HG02970 (cell line): ENCODE measurements at regions not wholly inside any gene's neighbourhood (a gene's known extent, or its start where the extent isn't known, plus 50 kb on each side); places are given as distances from the start of the nearest gene placed in this dataset.

Experiments used
- ATAC-seq: cut with Tn5 transposase; IDR thresholded peaks from one replicate; pipeline ENCODE4 v1.9.1; 2021; ENCODE audit warnings: mild to moderate bottlenecking, moderate library complexity, moderate number of reproducible peaks; ENCODE audit not compliant: unreplicated experiment, low FRiP score

DNA sequence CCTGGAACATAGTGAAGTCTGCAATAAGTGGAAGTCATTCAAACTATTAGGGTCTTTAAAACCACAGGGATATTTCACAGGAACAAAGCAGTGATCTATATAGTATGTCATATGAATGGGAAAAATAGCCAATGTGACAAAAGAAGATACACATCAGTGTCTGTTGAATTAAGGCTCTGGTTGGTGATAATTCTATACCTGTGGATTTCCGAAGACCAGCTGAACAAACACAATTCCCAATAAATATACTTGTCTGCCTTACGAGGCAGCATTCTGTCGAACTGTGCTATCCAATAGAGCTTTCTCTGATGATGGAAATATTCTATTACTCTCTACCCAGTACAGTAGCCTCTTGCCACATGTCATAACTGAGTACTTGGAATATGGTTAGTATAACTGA lies 55.9 kb upstream of the CAV2 start:
- ATAC-seq, result no peak

- no peak for ATAC-seq
Observed at GRCh38 chr7:116445447-116446211, 53.9 kb upstream of the CAV2 start.

- no peak for ATAC-seq
Observed at GRCh38 chr7:116446212-116446855, 53.2 kb upstream of the CAV2 start.

DNA sequence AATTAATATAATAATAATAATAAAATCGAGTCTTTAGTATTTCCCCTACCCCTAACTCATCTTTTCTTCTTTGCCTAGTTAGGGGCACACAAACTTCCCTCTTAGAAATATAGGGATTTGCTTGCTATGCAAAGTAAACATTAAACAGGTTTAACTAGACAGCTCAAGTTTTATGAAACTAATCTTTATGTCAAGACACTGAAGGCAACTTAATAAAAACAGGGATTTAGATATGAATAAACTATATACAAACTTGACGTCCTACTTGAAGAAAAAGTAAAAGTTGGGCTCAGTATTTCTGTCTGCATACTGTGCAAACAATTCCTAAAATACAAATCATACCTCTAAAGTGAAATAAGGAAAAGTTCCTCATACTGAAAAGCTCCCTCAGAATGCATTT lies 52.1 kb upstream of the CAV2 start:
- no peak for ATAC-seq

DNA sequence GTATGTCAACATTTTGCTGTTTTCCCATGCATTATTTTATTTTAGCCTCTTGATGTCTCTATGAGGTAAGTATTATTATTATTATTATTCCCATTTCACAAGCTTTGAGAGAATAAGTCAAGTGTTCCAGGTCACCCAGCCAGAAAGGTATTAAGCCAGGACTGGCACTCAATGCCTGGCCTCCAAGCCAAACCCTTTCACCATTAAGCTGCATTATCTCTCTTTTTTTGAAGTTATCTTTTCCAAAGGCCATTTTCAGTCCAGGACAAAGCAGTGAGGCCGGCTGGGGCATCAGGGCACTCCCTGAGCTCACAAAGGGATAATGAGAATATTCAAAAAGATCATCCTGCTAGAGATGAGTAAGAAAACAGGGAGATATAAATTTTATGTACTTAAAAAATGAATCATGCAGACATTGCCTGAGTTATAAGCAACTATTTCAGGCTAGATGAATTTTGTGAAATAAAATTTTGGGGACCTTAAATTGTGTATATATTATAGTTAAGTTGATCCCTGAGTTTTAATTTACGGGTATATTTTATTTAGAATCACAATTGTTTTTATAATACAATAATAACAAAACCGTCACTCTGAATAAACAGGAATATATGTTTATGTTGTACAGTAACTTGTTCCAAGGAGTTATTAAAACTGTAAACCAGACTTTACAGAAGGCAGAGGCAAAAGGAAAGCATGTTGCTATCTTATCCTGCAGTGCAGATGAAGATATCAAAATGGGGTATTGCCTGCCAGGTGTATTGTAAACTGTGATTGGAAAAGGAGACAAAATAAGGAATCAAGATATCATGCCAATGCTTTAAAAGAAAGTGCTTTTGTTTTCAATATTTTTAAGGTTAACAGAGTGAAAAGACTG lies 51.3 kb upstream of the CAV2 start:
- no peak for ATAC-seq

DNA sequence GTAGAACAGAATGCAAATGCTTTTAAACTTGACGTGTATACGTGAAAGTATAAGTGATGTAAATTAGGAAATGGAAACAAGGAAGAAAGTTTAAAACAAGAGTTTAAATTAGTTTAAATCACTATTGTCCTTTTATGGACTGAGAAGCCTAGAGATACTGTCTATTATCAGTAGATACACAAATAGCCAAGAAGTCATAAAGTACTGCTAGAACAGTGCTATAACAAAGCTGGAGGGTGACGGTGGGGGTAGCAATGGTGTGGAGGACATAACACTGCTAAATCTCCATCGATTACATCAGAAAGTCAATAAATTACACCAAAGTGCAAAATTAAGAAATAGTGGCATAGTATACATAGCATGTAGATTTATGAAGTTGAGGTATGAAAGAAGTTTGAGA lies 50.1 kb upstream of the CAV2 start:
- ATAC-seq, result no peak
